ENCODE measurements at regions not wholly inside any gene's neighbourhood (a gene's known extent, or its start where the extent isn't known, plus 50 kb on each side); places are given as distances from the start of the nearest gene placed in this dataset.

DNA sequence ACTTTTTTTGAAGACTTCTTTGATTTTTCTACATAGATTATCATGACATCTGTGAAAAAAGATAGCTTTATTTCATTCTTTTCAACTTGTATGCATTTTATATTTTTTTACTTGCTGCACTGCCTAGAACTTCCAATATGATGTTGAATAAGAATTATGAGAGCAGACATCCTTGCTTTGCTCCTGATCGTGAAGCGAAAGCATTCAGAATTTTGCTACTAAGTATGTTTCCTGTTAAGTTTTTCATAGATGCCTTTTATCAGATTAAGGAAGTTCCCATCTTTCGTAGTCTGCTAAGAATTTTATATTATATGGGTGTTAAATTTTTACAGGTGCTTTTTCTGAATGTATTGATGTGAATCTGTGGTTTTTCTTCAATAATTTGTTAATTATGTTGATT, 163.4 kb upstream of the GADL1 start:
- TF ChIP-seq, protein P1, sequence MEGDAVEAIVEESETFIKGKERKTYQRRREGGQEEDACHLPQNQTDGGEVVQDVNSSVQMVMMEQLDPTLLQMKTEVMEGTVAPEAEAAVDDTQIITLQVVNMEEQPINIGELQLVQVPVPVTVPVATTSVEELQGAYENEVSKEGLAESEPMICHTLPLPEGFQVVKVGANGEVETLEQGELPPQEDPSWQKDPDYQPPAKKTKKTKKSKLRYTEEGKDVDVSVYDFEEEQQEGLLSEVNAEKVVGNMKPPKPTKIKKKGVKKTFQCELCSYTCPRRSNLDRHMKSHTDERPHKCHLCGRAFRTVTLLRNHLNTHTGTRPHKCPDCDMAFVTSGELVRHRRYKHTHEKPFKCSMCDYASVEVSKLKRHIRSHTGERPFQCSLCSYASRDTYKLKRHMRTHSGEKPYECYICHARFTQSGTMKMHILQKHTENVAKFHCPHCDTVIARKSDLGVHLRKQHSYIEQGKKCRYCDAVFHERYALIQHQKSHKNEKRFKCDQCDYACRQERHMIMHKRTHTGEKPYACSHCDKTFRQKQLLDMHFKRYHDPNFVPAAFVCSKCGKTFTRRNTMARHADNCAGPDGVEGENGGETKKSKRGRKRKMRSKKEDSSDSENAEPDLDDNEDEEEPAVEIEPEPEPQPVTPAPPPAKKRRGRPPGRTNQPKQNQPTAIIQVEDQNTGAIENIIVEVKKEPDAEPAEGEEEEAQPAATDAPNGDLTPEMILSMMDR (IDR thresholded peaks at IDR 0.05): no peak
- no peak for TF ChIP-seq POLR2A (IDR thresholded peaks at IDR 0.05)
- no peak for TF ChIP-seq POLR2AphosphoS5 (IDR thresholded peaks at IDR 0.05)

All from prostate gland (tissue), 2 donors.